GM11168 (cell line): ENCODE measurements at regions not wholly inside any gene's neighbourhood (a gene's known extent, or its start where the extent isn't known, plus 50 kb on each side); places are given as distances from the start of the nearest gene placed in this dataset.
"Not testable (repeated sequence)": the region's sequence is repeated elsewhere in the genome, so short reads cannot be mapped to it uniquely, and the experiment has no call there.

ENCODE experiments used
- in situ Hi-C: fragments of 300-500 bp; cut with MboI; formaldehyde crosslinking; loops from one replicate; pipeline ENCODE4 v1.12.0; 2022; ENCODE audit warnings: low sequenced_read_pairs; ENCODE audit not compliant: unreplicated experiment

DNA sequence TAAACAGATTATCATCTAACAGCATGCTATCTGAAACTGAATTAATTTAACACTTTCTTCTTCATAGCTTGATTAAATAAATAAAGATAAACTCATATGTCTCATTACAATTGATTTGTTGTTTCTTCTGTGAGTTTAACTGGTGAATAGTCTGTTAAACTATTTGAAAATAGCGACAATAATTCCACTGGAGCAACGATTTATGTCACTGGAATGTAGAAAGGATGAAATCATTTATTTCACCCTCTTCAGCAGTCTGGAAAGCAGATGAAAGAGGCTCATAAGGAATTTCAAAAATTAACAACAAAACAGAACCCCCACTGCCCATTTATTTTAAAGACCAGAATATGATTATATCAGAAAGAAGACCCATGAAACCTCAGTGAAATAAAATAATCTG lies 1165.1 kb upstream of the USP15 start:
- in situ Hi-C loops: no loop called here

DNA sequence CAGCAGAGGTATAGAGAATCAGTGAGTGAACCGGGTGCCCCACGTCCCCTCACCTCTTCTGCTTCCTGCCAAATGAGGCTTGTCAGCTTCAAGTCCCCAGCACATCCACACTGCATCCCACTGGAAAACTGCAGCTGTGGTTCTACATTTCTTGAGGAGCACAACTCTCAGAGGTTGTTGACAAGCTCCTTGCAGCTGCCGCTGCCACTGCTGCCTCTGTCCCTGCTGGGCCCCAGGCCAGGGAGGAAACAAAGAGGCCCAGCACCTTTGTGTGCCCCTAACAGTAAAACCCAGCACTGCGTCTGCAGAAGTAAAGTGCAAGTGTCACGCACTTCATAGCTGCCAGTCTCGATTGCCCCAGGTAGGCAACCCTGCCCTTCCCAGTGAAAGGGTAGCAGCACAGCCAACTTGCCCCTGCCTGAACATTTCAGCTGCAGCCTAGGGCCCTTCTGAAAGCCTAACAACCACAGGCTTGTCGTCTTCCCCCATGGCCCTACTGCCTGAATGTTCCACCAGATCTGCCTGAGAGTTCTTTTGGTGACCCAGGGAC lies 1162.1 kb upstream of the USP15 start:
- in situ Hi-C loops: no loop called here

GRCh38 chr12:61107118-61107517 lies 1153.1 kb upstream of the USP15 start:
- in situ Hi-C loops: no loop called here

DNA sequence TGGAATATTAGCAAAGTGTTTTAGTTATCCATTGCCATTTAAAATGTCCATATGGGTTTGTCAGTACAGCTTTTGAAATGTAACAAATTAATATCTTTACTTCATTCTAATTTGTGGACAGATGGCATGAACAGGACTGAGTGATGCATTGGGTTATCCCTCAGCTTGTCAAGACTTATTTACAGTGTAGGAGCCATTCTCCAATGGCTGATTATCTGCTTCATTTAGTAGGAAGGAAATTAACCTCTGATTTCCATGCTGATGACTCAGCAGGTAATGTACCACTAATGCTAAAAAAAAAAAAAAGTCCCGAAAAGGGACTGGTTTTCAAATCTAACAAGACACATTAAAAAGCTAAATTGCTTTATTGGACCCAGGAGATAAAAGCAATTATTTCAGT lies 1149.0 kb upstream of the USP15 start:
- in situ Hi-C loops: no loop called here

DNA sequence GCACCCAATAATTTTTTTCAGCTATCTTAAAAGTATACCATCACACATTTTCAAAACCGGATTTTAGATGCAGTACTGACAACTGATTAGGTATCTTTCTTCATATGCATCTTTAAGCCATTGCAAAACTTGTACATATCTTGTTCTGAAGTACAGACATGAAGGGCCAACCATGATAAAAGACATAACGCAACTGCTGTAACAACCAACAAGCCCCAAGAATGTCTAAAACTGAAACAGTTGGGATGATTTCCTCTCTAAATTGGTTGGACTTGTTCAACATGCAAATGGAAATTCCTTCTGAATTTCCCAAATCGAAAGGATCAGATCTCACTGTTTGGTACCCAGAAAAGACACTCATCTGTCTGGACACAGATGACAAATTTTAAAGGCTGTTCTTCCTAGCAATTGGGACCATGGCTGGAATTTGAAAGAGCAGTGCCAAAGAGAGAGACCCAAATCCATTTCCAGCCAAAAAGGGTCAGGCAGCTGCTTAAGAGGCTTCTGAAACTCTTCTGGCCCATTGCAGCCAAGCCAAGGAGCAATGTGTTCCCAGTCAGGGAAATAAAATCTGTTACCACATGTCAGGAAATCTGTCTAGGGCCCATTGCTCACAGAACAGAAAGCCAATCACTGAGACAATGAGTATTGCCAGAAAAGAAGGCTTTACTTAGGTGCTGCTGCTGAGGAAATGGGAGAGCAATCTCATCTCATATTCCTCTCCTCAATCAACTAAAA lies 1122.4 kb upstream of the USP15 start:
- in situ Hi-C loops: no loop called here

GRCh38 chr12:61138415-61138759 lies 1121.8 kb upstream of the USP15 start:
- in situ Hi-C loops: no loop called here

- in situ Hi-C loops: no loop called here
These were observed 1098.2 kb upstream of the USP15 start for GRCh38 chr12:61161961-61162360.

DNA sequence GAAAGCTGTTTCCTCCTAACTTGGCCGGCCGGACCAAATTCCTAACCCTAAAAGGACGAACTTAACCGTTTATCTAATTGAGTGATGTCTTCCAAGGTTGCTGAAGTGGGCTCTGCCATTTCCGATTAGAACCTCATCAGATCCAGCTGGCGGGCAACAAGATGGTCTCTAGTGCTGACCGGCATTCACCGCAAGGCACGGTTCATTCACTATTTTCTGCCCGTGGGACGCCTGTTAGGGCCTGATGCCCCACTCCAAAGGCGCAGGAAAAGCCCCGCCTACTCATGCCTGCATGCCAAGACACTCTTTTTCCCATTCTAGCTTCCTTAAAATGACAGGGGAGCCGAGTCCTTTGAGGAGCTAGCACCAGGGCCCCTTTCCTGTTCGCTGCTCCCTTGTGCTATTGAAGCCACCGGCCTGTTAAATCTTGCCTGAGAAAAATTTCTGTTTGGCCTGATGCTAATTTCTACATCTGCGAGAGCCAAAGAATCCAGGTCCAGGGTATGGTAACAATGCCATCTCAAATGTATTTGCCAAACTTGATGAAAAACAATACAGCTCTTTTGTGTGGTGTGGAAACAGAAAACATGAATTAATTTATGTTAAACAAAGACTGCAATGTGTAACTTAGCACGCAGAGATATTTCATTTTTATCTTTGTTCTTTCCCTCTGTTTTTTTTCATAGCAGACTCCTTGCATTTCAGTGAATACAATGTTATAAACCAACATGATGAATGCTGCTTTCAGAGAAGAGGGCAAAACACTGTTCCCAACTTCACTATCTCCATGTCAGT lies 1071.2 kb upstream of the USP15 start:
- in situ Hi-C loops: no loop called here

DNA sequence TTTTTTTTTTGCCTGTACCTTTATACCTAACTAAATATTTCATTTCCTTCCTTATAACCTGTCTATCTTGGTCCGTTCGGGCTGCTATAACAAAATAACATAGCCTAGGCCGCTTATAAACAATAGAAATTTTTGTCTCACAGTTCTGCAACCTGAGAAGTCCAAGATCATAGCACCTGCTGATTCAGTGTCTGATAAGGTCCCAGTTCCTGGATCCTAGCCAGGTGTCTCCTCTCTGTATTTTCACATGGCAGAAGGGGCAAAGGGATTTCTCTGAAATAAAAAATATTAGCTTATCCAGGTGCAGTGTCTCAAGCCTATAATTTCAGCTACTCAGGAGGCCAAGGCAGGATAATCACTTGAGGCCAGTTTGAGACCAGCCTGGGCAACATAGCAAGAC lies 1046.6 kb upstream of the USP15 start:
- in situ Hi-C loops: no loop called here

DNA sequence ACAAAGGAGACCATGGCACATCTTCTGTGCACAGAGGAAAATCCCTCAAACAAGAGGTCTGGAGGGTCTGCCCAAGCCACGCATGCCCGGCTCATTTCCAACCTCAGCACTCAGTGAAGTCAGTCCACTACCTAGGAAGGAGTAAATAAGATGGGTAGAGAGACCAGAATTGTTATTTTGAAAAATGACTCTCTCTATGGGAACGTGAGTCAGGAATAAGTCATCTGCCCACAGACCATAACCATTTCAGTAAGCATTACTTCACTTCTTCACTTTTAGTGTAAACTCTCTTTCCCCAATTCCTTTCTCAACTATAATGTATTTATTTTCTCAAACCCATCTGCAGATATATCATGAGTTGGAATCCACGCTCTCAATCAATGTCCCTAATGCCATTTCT lies 1039.9 kb upstream of the USP15 start:
- in situ Hi-C loops: no loop called here

DNA sequence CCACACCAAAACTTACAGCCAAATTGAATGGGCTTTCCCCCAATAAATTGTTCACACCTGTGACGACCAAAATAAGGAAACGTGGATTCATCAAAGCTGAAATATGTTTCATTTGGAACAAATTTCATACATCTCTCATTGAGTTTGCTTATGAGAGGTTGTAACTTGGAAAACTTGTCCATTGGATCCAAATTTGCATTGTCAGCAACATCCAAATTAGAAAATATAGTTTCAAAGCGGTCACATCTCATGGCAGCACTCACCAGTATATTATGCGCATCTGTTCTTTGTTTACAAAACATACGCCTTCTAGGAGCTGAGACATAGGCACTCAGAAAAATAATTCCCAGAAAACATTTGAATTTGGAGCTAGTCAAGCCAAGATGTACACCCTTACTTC lies 1028.2 kb upstream of the USP15 start:
- in situ Hi-C loops: no loop called here

DNA sequence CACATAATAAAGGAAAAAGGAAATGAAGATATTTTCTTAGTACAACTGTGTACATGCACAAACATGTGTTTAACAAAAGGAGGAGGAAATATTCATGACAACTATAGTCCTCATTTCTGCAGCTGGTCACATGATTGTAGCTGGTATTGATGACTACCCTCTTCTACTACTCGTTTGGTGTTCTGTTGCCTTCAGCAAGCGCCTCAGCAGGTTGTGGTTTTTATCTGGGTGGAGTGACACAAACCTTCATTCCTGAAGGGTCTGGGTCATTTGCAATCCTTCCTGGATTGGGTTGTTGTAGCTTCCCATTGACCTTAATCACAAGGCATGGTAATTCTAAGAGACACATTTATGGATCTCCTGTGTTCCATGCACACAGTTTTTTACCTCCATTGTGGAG lies 1009.9 kb upstream of the USP15 start:
- in situ Hi-C loops: no loop called here

GRCh38 chr12:61251076-61251475 lies 1009.1 kb upstream of the USP15 start:
- in situ Hi-C loops: no loop called here

- in situ Hi-C loops: no loop called here
These were observed 1006.0 kb upstream of the USP15 start for GRCh38 chr12:61254225-61254624.

GRCh38 chr12:61264294-61264693 lies 995.9 kb upstream of the USP15 start:
- in situ Hi-C loops: not testable (repeated sequence)

GRCh38 chr12:61267474-61267873 lies 992.7 kb upstream of the USP15 start:
- in situ Hi-C loops: no loop called here

DNA sequence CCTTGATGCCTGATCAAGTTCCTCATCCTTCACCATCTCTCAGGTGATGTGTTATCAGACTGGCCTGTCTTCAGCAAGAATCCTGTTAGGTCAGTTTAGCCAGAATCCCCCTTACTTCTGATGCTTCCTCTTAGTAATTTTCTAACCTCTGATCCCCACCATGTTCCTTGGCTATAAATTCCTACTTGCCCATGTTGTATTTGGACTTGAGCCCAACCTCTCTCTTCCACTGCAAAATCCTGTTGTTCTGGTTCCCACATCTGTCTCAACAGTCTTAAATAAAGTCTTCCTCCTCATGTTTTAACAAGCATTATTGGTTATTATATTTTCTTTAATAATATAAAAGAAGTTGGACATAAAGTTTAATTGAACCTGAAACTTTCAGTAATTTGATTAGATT lies 987.8 kb upstream of the USP15 start:
- in situ Hi-C loops: no loop called here

DNA sequence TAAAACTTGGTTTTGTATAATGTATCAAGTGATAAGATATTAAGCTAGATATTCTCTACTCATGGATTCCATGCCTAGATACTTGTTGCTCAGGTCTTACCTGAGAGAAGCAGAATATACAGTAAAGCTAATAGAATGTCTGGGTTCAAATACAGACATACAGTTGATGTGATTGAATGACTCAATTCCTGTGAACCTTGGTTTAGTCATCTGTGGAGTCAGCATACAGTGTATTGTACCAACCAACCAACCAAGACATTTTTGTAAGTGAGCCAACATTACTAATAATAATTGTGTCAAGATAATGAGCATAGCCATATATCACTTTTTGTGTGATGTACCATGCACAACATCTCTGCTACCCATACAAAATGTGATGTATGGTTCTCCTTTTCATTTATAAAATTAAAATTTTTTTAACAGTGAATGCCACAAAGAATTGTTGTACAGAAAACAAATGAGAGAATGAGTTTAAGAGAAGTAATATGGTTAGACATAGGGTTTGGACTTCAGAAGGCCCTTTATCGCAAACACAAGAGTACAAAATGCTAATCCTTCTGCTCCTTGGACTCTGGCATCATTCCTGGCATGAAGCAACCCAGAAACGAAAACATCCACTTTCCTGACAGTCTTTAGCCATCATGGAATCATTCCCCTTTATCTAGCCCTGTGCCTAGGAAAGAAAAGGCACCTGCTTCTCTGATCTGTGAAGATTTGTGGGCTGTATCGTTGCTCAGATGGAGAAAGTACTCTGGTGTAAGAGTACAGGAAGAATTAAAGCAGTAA lies 977.2 kb upstream of the USP15 start:
- in situ Hi-C loops: no loop called here

DNA sequence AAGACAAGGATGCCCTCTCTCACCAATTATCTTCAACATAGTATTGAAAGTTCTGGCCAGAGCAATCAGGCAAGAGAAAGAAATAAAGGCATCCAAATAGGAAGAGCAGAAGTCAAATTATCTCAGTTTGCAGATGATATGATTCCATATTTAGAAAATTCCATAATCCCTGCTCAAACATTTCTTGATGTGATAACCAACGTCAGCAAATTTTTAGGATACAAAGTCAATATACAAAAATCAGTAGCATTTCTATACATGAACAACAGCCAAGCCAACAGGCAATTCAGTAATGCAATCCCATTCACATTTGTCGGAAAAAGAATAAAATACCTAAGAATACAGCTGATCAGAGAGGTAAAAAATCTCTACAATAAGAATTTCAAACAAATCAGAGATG lies 969.7 kb upstream of the USP15 start:
- in situ Hi-C loops: no loop called here

- in situ Hi-C loops: no loop called here
These were observed 968.6 kb upstream of the USP15 start for GRCh38 chr12:61291647-61292046.

DNA sequence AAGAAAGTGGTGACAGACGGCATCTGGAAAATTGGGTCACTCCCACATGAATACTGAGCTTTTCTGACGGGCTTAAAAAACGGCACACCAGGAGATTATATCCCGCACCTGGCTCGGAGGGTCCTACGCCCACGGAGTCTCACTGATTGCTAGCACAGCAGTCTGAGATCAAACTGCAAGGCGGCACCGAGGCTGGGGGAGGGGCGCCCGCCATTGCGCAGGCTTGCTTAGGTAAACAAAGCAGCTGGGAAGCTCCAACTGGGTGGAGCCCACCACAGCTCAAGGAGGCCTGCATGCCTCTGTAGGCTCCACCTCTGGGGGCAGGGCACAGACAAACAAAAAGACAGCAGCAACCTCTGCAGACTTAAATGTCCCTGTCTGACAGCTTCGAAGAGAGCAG lies 966.2 kb upstream of the USP15 start:
- in situ Hi-C loops: not testable (repeated sequence)
